ENCODE measurements at regions not wholly inside any gene's neighbourhood (a gene's known extent, or its start where the extent isn't known, plus 50 kb on each side); places are given as distances from the start of the nearest gene placed in this dataset.
"Not testable (repeated sequence)": the region's sequence is repeated elsewhere in the genome, so short reads cannot be mapped to it uniquely, and the experiment has no call there.

GRCh38 chr9:124084087-124084486 is 72.5 kb downstream of the LHX2 start:
- DNase-seq, result no peak

- no peak for DNase-seq
Measured at GRCh38 chr9:124087226-124087625, 75.7 kb downstream of the LHX2 start.

GRCh38 chr9:124088476-124088837 is 76.9 kb downstream of the LHX2 start:
- DNase-seq, result no peak

- not testable (repeated sequence) for DNase-seq
Measured at GRCh38 chr9:124089631-124090488, 78.3 kb downstream of the LHX2 start.

- DNase-seq, result no peak
Measured at GRCh38 chr9:124098141-124098905, 86.8 kb downstream of the LHX2 start.

GRCh38 chr9:124099860-124100259 is 88.3 kb downstream of the LHX2 start:
- DNase-seq, result no peak

- DNase-seq, result no peak
Measured at GRCh38 chr9:124101215-124101968, 89.8 kb downstream of the LHX2 start.

GRCh38 chr9:124101969-124102345 is 90.4 kb downstream of the LHX2 start:
- no peak for DNase-seq

GRCh38 chr9:124102363-124102762 is 90.8 kb downstream of the LHX2 start:
- DNase-seq, result no peak

GRCh38 chr9:124105266-124105665 is 93.7 kb downstream of the LHX2 start:
- no peak for DNase-seq

GRCh38 chr9:124108216-124108615 is 96.6 kb downstream of the LHX2 start:
- no peak for DNase-seq

- DNase-seq, result peak in 22 of 56 donors; percentile 0 to 62 (median 8)
Measured at GRCh38 chr9:124110307-124110915, 98.8 kb downstream of the LHX2 start.

- DNase-seq, result no peak
Measured at GRCh38 chr9:124116683-124117363, 105.3 kb downstream of the LHX2 start.

- no peak for DNase-seq
Measured at GRCh38 chr9:124118894-124119293, 107.3 kb downstream of the LHX2 start.

- DNase-seq, result no peak
Measured at GRCh38 chr9:124120272-124120671, 108.7 kb downstream of the LHX2 start.

GRCh38 chr9:124121725-124122124 is 110.2 kb downstream of the LHX2 start:
- no peak for DNase-seq

GRCh38 chr9:124122321-124122720 is 110.8 kb downstream of the LHX2 start:
- no peak for DNase-seq

- no peak for DNase-seq
Measured at GRCh38 chr9:124122813-124123462, 111.4 kb downstream of the LHX2 start.

- DNase-seq, result not testable (repeated sequence)
Measured at GRCh38 chr9:124123621-124124020, 112.1 kb downstream of the LHX2 start.
